NCI-H2196 treated with DMSO at 0.1 percent for 48 hours (cell line): ENCODE measurements at regions not wholly inside any gene's neighbourhood (a gene's known extent, or its start where the extent isn't known, plus 50 kb on each side); places are given as distances from the start of the nearest gene placed in this dataset.

Experiments used
- DNase-seq: peaks from one replicate; lab custom pipeline; 2025; ENCODE audit not compliant: unreplicated experiment; lab: John Stamatoyannopoulos, UW

DNA sequence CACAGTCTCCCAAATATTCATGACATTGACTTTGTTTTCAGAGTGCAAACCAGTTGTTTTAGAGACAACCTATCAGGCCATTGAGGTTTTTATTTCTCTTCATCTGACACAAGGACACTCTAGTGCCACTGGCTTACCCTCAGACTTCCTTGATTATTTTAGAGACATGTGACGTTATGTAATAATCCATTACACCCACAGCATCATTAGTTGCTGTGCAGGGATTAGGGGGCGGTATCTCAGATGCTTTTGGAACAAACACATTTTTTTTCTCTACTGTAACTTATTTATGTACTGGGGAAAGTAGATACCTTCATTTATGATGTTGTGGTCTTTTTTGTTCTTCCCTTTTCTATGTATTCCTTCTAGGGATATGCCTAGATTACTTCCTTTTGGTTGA lies 2293.1 kb downstream of the PCDH7 start:
- no peak for DNase-seq

GRCh38 chr4:33025236-33025635 lies 2305.1 kb downstream of the PCDH7 start:
- no peak for DNase-seq

DNA sequence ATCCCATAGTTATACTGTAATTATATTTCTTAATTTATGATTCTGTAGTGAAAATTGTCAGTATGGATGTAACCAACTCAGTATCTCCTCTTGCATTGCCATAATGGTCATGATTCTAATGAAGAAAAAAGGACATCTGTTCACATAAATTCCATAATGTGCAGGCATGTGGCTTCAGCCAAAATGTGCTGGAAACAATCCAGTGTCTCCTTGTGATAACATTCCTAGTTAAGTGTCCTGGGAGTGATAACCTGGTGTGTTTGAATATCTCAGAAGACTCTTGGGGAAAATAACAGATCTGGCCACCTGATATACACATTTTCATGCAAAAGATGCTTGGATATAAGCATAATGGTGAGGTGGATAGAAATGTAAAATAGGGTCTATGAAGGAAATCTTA lies 2309.8 kb downstream of the PCDH7 start:
- no peak for DNase-seq

DNA sequence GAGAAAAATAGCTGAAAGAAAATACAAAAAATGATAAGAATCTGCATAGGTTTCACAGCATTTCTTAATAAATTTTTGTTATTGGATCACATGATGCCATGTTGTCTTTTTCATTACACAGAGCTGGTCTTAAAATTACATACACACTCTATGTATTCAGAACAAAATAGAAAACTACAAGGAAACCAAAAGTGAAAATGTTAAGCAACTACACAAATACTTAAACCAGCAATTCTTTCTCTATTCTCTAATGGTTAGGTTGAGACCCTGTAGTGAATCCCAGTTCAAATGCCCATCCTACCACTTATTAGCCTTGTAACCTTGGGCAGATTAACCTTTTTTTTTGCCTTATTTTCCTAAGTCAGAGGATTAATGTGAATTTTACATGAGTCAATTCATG lies 2311.2 kb downstream of the PCDH7 start:
- no peak for DNase-seq

GRCh38 chr4:33037464-33037863 lies 2317.3 kb downstream of the PCDH7 start:
- no peak for DNase-seq

- DNase-seq: no peak
Measured at GRCh38 chr4:33045334-33045733, 2325.2 kb downstream of the PCDH7 start.

GRCh38 chr4:33052241-33052640 lies 2332.1 kb downstream of the PCDH7 start:
- DNase-seq: no peak

GRCh38 chr4:33054161-33054560 lies 2334.0 kb downstream of the PCDH7 start:
- no peak for DNase-seq

- no peak for DNase-seq
Measured at GRCh38 chr4:33054656-33055196, 2334.6 kb downstream of the PCDH7 start.

GRCh38 chr4:33057736-33058135 lies 2337.6 kb downstream of the PCDH7 start:
- DNase-seq: no peak

DNA sequence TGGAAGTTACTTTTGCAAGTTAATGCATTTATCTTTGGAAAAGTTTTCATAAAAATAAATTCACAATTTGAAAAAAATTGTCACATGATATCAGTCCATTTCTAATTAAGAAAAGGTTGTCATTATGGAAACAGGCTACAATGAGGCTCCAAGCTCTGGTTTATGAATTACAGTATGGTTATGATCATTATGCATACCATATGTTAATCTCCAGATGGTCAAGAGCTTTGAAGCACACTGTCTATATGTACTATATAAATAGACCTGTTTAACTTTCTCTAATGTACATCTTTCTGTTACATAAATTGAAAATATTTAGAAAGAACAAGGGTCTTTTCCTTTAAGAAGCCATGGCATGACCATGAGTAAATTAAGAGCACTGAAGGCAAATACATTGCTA lies 2338.8 kb downstream of the PCDH7 start:
- DNase-seq: no peak

- no peak for DNase-seq
Measured at GRCh38 chr4:33060674-33061542, 2340.7 kb downstream of the PCDH7 start.

- no peak for DNase-seq
Measured at GRCh38 chr4:33061727-33062126, 2341.6 kb downstream of the PCDH7 start.

- no peak for DNase-seq
Measured at GRCh38 chr4:33062155-33062806, 2342.1 kb downstream of the PCDH7 start.

- DNase-seq: no peak
Measured at GRCh38 chr4:33063241-33063640, 2343.1 kb downstream of the PCDH7 start.

- no peak for DNase-seq
Measured at GRCh38 chr4:33064238-33064637, 2344.1 kb downstream of the PCDH7 start.

- no peak for DNase-seq
Measured at GRCh38 chr4:33065749-33066148, 2345.6 kb downstream of the PCDH7 start.

DNA sequence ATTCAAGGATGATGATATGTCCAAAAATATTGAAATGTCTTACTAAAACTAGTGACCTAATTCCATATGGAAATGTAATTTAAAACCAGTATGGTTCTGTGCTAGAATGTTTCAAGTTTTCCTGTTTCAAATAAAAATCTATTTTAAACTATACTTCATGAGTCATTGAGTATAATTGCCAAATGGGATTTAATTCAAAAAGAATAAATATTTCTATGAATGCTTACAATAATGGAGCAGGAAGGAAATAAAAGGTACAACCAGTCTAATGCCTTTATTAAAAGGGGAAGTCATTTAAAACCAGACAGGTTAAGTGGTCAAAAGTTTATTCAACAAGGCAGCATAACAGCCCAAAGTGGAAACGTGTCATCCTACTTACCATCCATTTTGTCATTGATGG lies 2347.1 kb downstream of the PCDH7 start:
- DNase-seq: no peak

DNA sequence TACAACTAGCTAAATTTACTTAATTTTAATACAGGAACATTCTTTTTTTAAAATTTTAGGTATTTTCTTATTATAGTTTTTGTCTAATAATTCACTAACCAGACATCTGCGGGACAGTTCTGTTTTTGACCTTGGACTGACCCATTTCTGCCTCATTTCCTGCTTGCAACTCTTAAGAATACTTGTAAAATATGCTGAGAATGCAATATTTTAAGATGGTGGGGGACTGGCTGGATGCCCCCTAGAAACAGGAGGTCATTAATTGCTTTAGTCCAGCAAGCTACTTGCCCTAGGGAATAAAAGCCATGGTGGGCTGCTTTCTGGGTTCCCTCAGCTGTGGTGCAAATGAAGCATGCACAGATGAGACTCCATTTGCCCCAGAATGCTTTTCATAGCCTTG lies 2348.4 kb downstream of the PCDH7 start:
- DNase-seq: no peak

DNA sequence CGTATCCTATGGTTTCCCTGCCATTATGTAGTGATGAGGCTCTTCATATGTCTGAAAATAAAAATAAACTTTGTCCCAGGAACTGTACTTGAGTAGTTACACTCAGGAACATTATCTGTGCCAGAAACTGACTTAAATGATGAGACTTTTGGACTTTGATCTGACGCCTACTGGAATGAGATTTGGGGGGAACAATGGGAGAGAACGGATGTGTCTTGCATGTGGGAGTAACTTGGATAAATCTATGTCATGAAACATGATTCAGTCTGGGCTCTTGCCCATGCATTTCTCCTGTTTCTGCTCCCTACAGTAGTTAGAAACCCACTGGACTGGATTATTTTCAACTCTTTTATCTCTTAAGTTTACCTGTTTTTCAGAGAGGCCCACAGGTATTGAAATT lies 2351.4 kb downstream of the PCDH7 start:
- no peak for DNase-seq

DNA sequence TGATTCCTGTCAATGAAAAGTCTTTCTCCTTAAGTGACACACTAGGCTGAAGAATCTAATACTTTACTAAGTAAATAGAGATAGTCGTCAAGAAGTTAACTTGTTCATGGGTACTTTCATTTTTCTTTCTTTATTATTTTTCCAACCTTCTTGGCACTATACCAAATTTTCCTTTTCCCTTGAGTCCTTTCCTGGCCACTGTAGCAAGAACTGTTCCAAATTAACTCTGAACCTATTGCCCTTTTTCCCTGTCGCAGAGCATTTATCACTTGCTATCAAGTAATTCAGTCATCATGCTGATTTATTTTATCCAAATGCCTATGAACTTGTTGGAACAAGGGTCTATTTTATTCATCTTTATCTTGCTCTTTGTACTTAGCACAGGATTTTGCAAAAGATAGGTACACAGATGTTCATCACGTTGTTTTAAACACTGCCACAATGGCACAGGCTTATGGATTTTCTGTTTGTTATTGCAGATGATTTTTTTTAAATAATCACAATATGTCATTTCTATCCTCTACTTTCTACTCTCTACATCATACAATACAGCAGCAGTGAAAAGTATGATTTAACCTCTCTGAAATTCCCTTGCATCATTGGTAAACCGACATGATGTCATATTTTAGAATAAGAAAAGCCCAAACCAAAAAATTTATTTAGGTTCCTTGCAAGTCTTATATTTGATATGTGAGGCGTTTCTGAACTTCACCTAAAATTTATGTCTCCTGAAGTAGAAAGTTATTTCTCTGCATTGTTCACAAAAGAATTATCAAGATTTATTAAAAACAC lies 2352.3 kb downstream of the PCDH7 start:
- no peak for DNase-seq

GRCh38 chr4:33073811-33074210 lies 2353.6 kb downstream of the PCDH7 start:
- DNase-seq: no peak
